T-helper 1 cell (primary cell): ENCODE measurements at regions not wholly inside any gene's neighbourhood (a gene's known extent, or its start where the extent isn't known, plus 50 kb on each side); places are given as distances from the start of the nearest gene placed in this dataset.

ENCODE experiments used
- DNase-seq, 5 donors: peaks; one replicate each; pipeline ENCODE4 v3.0.0-alpha.2; 2012 to 2020

- DNase-seq, result no peak
These were observed 233.7 kb downstream of the DSEL start for GRCh38 chr18:67282796-67283195.

GRCh38 chr18:67281746-67282145 is 234.8 kb downstream of the DSEL start:
- no peak for DNase-seq

- DNase-seq, result no peak
These were observed 235.9 kb downstream of the DSEL start for GRCh38 chr18:67280486-67281242.

GRCh38 chr18:67279988-67280387 is 236.5 kb downstream of the DSEL start:
- DNase-seq, result no peak

- no peak for DNase-seq
These were observed 237.5 kb downstream of the DSEL start for GRCh38 chr18:67278984-67279383.

- no peak for DNase-seq
These were observed 239.9 kb downstream of the DSEL start for GRCh38 chr18:67276638-67277037.

- no peak for DNase-seq
These were observed 243.2 kb downstream of the DSEL start for GRCh38 chr18:67273288-67273687.

- DNase-seq, result no peak
These were observed 247.3 kb downstream of the DSEL start for GRCh38 chr18:67269206-67269605.

GRCh38 chr18:67268530-67268929 is 248.0 kb downstream of the DSEL start:
- no peak for DNase-seq

GRCh38 chr18:67266246-67267237 is 250.0 kb downstream of the DSEL start:
- DNase-seq, result no peak

- DNase-seq, result peak in 1 of 5 donors; percentile 8
These were observed 250.9 kb downstream of the DSEL start for GRCh38 chr18:67265464-67266245.

GRCh38 chr18:67261931-67262552 is 254.5 kb downstream of the DSEL start:
- DNase-seq, result no peak

GRCh38 chr18:67260841-67261240 is 255.7 kb downstream of the DSEL start:
- DNase-seq, result no peak

GRCh38 chr18:67250776-67251424 is 265.6 kb downstream of the DSEL start:
- no peak for DNase-seq

- peak in 1 of 5 donors; percentile 13 for DNase-seq
These were observed 272.5 kb downstream of the DSEL start for GRCh38 chr18:67243799-67244587.

- DNase-seq, result no peak
These were observed 274.5 kb downstream of the DSEL start for GRCh38 chr18:67242001-67242400.

- DNase-seq, result no peak
These were observed 275.2 kb downstream of the DSEL start for GRCh38 chr18:67241299-67241698.

GRCh38 chr18:67239826-67240225 is 276.7 kb downstream of the DSEL start:
- no peak for DNase-seq

GRCh38 chr18:67232991-67233390 is 283.5 kb downstream of the DSEL start:
- DNase-seq, result no peak

- DNase-seq, result no peak
These were observed 284.1 kb downstream of the DSEL start for GRCh38 chr18:67232406-67232805.

- no peak for DNase-seq
These were observed 293.6 kb downstream of the DSEL start for GRCh38 chr18:67222887-67223286.
